ENCODE measurements at regions not wholly inside any gene's neighbourhood (a gene's known extent, or its start where the extent isn't known, plus 50 kb on each side); places are given as distances from the start of the nearest gene placed in this dataset.
A peak's percentile ranks its signal among the peaks of the same experiment; 100 is the strongest.
"Not testable (repeated sequence)": the region's sequence is repeated elsewhere in the genome, so short reads cannot be mapped to it uniquely, and the experiment has no call there.

DNA sequence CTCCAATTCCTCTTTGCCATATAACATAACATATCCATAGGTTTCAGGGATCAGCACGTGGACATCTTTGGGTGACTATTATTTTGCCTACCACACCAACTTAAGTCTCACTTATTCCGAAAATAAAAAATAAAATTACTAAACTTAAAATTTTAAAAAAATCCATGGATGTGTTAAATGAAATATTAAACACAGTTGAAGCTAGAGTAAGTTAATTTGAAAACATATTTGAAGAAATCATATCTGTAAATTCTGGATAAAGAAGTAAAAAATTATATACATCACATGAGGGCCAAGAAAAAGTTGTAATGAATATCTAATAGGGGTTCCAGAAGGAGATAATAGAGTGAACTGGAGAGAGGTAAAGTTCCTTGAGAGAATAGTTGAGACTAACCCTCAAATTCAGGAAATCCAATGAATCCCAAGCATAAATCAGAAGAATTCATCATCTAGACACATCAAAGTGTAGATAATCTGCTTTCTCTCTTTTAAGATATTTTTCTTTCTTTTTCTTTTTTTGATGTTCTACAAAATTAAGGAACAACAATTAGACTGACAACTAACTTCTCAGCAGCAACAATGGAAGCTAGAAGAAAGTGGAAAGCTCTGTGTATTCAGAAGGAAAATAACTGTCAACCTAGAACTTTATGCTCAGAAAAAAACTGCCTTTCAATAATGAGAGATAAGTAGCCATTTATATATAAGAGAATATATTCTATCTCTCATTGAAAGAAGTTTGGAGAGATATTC is 147.4 kb downstream of the ABHD5 start:
- no peak for DNase-seq (ENCODE audit: low read depth in 3 of 3, low spot score in 2 of 3)

DNA sequence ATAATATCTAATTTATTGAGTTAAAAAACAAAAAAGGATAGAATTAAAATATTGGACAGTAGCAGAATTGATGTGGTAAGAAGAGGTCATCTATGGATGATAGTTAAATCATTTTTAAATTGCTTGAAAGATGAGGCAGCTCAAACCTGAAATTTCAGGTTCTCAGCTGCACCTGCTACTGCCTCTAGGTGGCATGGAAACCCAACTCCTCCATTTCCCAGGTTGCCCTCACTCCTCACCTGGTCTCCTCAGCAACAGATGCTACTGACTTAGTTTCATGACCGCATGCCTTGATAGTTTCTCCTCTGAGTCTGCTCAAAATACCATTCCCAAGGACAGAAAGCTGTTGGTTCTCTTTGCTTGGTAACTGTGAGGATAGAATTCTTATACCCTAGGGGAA is 148.1 kb downstream of the ABHD5 start:
- no peak for DNase-seq (ENCODE audit: low read depth in 3 of 3, low spot score in 2 of 3)

DNA sequence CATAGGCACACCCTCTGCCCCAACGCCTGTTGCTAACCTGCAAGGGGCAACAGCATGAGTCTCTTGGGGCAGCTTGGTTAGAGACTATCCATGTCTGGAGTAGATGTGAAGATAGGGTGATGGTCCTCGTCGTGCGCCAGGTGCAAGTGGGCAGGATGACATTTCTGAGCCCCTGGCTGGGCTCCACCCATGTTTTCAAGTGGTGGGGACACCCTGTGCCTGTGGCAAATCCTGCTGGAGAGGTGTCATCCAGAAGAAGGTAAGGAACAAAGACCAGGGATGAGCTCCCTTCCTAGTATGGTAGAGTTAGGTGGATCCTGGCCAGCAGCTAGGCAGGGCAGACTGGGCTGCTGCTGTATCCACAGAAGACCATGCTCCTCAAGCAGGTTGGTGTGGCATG is 152.6 kb downstream of the ABHD5 start:
- no peak for DNase-seq (ENCODE audit: low read depth in 3 of 3, low spot score in 2 of 3)

DNA sequence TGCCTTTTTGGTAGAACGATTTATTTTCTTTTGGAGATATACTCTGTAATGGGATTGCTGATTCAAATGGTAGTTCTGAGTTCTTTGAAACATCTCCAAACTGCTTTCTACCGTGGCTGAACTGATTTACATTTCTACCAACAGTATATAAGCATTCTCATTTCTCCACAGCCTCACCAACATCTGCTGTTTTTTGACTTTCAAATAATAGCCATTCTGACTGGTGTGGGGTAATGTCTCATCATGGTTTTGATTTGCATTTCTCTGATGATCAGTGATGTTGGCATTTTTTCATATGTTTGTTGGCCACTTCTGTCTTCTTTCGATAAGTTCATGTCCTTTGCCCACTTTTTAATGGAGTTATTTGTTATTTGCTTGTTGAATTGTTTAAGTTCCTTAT is 154.0 kb downstream of the ABHD5 start:
- DNase-seq (ENCODE audit: low read depth in 3 of 3, low spot score in 2 of 3), result no peak

DNA sequence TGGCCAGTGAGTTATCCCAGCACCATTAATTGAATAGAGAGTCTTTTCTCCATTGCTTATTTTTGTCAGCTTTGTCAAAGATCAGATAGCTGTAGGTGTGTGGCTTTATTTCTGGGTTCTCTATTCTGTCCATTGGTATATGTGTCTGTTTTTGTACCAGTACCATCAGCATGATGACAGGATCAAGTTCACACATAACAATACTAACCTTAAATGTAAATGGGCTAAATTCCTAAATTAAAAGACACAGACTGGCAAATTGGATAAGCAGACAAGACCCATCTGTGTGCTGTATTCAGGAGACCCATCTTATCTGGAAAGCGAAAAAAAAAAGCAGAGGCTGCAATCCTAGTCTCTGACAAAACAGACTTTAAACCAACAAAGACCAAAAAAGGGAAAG is 154.8 kb downstream of the ABHD5 start:
- DNase-seq (ENCODE audit: low read depth in 3 of 3, low spot score in 2 of 3), result not testable (repeated sequence)

DNA sequence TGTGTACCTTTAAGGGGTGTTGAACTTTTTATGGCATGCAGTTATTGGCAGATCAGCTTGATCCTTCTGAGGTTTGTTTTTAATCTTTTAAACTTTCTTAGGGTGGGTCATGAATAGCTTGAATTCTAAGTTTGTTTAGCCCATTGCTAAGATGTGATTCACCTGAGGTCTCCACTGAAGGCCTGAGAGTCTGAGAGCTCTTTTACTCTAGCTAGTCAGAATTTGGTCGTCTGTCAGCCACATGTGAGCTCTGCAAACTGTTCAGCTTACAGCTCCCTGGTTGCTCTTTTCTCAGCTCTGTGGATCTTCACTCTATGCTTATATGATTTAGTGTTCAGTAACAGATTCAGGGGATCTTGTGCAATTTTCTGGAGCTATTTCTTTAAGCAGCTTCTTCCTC is 161.3 kb downstream of the ABHD5 start:
- DNase-seq (ENCODE audit: low read depth in 3 of 3, low spot score in 2 of 3), result no peak

DNA sequence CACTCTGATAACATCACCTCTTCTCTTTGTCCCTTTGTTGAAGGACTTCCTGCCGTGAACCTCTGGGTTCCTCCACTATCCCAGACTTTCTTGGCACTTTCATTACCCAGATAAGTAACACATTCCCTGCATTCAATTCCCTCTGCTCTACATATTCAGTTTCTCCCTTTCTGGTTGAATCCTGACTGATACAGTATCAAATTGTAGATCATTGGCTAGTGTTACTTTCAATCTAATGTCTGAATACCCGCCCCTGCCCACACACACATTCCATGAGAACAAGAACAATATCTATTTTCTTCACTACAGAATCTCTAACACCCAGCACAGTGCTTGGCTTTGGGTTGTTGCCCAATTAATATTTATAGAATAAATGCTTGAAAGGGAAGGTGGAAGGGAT is 163.5 kb downstream of the ABHD5 start:
- DNase-seq (ENCODE audit: low read depth in 3 of 3, low spot score in 2 of 3), result no peak

DNA sequence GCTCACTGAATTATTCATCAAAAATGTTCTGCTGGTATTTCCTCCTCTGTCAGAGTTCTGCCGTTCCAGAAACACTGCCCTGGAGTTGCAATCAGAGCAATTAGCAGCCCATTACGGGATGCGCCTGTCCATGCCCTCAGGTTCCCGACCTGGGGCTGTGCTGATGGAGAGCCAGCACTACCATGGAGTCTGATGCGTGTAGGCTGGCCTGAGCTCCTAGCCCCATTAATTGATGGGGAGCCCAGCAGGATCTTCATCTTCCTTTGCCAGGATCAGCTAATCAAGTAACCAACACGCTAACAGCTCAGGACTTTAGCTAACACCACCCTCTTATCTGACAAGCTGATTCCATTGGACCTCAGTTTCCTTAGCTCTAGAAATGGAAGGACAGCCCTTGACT is 164.2 kb downstream of the ABHD5 start:
- DNase-seq (ENCODE audit: low read depth in 3 of 3, low spot score in 2 of 3), result no peak

DNA sequence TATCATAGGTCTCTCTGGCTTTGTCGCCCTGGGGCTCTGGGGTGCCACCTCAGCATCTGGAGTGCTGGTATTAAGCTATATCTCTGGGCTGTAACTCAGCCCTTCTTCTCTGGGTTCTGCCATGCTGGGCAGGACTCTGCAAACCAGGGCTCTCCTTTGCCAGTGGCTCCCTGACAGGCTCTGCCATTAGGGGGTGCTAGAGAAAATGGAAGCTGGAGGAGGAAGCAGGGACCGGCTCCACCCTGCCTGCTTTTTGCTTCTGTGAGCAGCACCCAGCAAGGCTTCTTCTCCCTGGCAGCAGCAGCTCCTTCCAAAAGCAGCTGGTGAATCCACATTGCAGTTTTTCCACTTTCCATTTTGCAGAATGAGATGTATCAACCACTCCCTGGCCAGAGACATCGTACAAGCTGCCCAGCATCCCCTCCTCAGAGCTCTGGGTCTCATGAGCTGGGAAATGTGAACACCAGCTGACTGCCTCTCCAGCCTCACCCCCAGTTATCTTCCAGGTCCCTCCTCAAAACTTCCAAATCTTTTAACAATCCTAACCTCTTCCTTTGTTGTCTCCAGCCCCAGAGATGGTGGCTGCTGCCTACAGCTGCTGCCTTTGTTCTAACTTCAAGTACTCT is 165.0 kb downstream of the ABHD5 start:
- DNase-seq (ENCODE audit: low read depth in 3 of 3, low spot score in 2 of 3), result peak in 1 of 3 donors; percentile 8

DNA sequence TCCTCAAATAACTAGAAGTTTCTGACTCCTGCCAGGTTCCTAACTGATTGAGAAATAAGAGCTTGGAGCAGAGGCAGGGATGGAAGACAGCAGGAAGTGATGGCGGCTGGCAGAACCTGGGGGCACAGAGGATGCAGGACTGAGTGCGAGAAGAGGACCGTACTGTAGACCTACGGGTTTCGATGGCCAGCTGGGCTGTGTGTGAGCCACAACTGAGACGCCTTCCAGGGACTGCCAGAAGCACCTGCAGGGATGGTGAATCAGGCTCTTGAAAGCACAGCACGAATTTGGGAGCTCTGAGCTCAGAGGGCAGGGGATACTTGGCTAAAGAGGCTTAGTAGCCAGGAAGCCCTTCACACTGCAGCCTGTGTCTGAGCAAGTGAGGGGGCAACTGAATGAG is 165.6 kb downstream of the ABHD5 start:
- no peak for DNase-seq (ENCODE audit: low read depth in 3 of 3, low spot score in 2 of 3)

DNA sequence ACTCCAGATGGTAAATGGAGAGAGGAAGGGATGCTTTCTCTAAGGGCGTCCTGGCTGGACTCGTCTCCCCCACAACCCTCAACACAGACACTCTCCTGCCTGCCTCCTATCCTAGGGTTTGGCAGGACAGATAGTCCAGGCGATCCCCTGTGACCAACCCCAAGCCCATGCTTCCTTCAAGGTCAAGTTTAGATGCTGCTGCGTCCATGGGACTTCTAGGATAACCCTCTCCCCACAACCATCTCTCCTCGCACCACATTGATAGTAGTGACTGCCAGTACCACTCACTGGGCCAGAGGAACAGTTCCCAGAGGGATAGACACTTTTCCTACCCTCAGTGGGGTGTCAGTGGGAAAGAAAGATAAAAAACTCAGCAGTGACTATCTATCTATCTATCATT is 166.0 kb downstream of the ABHD5 start:
- DNase-seq (ENCODE audit: low read depth in 3 of 3, low spot score in 2 of 3), result no peak

DNA sequence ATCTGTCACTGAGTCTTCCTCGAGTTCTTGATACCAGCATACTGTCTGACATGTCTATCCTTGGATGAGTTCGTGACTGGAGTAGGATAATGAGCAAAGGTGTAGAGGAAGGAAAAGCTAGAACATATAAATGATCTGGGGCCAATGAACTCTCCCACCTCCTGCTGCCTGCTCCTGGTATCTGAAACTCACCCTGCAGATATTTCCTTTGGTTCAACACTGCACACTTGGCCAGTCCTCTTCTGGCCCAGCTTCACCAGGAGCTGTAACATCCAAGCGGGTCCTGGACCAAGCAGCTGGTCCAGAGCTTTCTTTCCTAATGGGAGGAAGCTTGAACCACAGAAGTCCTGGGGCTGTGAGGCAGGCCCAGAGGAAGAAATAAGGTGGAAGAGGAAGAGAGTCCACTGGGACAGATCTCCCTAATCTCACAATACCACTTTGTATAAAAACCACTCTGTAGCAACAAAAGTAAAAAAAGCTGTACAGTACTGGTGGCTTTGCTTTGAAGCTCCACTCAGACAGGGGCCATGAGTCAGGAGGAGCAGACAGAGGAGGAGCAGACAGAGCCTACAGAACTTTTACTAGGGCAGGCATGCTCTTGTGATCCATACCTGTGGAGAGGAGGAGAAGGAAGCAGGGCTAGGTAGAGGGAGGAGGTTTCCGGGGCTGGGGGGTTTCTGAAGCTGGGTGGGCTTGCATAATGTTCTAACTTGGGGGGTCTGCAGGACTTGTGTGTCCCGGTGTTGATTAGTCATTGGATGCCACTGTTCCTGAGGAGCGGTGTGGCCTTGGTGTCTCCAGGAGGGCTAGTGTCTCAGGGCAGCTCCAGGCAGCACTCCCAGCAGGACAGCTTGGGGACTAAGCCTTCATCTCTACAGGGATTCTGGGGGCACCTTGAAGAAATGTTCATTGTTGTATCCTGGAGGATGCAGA is 166.9 kb downstream of the ABHD5 start:
- DNase-seq (ENCODE audit: low read depth in 3 of 3, low spot score in 2 of 3), result no peak

DNA sequence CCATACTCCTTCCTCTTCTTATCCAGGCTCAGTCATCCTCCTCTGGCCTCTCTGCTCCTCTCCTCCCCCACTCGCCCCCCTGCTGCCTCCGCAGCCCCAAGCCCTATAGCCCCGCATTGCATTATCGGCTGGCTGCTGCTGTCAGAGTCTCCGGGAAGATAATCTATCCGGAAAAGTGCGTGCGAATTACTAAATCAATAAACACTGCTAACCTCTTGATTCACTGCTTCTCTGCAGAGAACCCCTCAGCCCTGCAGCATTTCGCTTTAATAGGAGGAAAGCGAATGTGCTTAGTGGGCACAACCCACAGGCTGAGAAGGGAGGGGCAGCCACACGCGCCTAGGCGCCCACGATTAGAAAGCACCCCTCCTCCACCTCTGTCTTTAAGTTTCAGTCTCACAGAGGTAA is 167.6 kb downstream of the ABHD5 start:
- DNase-seq (ENCODE audit: low read depth in 3 of 3, low spot score in 2 of 3), result no peak

DNA sequence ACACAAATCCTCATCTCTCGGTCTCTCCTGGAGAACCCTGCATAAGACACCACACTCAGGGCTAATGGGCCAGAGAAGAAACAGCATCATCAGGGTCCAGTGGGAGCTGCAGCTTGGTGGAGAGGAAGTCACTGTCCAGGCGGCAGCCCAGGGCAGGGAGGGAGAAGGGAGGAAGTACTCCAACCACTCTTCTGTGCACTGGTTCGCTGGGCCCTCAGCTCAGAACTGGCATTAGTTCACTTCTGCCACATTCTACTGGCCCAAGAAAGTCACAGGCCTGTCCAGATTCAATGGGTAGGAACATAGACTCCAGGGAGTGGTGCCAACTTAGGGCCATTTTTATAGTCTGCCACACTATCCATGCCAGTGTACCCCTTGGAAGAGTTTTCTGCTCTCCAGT is 169.0 kb downstream of the ABHD5 start:
- no peak for DNase-seq (ENCODE audit: low read depth in 3 of 3, low spot score in 2 of 3)

DNA sequence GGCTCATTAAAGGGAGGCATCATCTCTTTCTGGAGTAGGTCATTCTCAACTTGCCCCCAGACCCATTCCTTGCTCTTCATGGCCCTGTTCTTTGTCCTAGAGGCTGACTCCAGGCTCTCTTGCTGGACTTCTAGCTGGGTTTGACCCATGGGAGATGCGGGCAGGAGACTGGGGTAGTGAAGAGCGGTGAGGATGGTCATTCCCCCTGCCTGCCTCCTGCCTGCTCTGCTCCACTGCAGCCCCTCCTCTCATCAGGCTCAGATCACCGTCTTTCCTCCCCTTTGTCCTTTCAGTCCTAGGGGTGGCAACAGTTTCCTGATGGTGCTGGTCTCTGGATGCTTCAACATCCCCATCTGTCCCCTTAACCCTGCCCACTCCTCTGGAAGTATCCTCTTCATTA is 170.9 kb downstream of the ABHD5 start:
- DNase-seq (ENCODE audit: low read depth in 3 of 3, low spot score in 2 of 3), result no peak

DNA sequence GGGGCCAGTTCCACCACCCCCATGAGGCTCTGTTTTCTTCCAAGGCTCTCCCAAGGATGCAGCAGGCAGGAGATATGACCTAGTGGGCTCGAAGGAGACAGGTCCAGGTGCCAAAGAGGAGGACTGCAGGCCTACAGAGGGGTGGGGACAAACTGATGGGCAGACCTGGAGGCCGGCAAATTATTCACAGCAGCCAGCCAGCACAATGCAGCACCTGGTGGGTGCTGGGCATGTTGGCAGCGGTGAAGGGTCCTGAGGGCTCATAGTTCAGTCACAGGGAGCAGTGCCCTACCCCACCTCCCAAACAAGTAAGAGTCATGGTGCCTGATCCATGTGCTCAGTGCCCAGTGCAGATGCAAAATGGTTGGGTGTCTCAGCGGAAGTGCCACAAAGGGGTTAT is 171.7 kb downstream of the ABHD5 start:
- DNase-seq (ENCODE audit: low read depth in 3 of 3, low spot score in 2 of 3), result no peak

DNA sequence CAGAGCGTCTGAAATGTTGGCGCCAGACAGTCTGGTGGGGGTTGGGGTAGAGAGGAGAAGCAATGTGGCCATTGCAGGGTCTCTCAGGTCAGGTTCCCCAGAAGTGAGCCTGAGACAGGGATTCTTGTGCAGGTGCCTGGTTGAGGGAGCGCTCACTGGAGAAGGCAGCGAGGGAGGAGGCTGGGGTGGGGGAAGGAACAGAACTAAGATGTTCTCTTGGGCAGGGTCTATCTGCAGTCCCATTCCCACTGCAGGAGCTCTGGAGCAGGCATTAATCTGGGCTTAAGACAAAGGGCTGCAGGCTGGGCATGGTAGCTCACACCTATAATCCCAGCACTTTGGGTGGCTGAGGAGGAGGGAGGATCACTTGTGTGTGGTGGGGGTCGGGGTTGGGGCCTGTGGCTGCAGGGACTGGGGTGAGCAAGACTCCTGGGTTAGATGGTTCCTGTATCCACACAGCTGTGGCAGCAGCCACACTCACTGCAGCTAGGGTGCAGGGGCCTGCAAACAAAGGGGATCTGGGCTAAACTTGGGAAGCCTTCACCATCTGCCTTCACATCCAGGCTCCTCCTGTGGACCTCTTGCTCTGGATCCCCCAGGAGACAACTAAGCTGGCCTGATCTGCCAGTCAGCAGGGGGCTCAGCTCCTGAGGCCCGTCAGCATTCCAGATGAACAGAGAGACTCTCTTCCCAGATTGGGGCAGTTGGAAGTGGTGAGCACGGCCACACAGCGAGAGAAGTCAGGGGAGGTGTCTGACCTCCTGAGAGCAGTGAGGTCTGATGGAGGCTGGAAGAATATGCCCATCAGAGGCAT is 172.5 kb downstream of the ABHD5 start:
- no peak for DNase-seq (ENCODE audit: low read depth in 3 of 3, low spot score in 2 of 3)

DNA sequence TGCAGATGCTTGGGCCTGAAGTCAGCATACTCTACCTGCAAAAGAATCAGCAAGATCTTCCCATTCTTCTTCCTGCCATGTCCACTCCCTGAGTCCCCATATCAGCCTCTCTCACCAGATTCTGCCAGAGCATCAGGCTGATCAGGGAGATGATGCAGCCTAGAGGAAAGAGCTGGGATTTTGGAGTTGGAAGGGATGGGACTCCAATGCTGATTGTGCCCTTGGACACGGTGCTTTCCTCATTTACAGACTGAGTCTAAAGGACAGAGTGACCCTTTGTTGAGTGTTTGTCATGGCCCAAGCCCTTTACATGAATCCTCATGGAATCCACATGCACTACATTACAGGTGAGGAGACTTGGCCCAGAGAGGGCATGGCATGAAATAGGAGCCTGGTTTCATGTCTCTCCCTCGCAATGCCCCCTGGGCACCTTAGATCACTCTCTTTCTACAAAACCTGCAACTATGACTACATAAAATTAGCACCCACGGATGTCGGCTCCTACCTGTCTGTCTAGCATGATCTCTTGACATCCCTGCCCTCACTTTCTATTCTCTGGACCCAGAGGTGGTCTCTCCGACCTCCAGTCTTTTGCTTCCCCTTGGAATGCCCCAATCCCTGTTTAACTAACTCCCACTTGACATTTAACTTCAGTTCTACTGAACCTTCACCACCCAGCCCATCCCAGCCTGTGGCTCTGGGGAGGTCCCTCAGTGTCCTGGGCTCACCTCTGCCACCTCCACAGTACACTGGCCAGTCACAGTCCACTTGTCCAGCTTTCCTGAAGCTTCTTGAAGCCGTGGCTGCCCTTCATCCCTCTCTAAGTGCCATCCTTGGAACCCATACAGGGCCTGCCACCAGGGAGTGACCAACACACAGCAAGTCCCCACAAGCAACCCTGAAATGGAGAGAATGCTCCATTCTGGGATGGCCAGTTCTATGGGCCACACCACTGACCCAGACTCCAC is 173.5 kb downstream of the ABHD5 start:
- DNase-seq (ENCODE audit: low read depth in 3 of 3, low spot score in 2 of 3), result no peak

DNA sequence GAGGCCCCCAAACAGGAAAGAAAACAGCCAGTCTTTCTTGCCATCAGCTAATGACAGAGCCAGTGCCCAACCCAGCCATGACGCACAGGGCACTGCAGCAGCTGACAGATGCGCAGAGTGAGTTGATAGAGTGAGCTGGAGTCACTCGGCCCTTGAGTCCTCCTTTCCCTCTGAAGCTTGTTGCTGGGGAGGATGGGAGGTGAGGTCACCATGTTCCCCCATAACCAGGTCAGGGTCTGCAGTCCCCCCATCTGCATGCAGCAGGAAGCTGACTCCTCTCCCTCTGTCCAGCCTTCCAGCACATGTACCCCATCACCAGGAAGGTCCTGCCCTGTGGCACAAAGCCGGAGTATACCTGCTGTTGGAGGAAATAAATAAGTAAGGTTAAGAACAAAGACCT is 174.6 kb downstream of the ABHD5 start:
- DNase-seq (ENCODE audit: low read depth in 3 of 3, low spot score in 2 of 3), result no peak
